Fibroblast of lung (primary cell): ENCODE measurements at regions not wholly inside any gene's neighbourhood (a gene's known extent, or its start where the extent isn't known, plus 50 kb on each side); places are given as distances from the start of the nearest gene placed in this dataset.
"Not testable (repeated sequence)": the region's sequence is repeated elsewhere in the genome, so short reads cannot be mapped to it uniquely, and the experiment has no call there.

Experiments used
- EZH2 ChIP-seq: IDR thresholded peaks from 2 replicates; pipeline ENCODE4 v1.5.1; 2012; ENCODE audit warnings: low read length, control low read depth, mild to moderate bottlenecking; ENCODE audit errors: missing control alignments
- TF ChIP-seq, protein P1 (sequence below), 2 donors: IDR thresholded peaks in 1 of 2; conservative IDR thresholded peaks in 1 of 2; 1 replicate in 1 of 2; 2 replicates in 1 of 2; pipeline ENCODE4 v1.5.1; 2011 to 2012; ENCODE audit warnings: low read length in 2 of 2, control low read depth in 1 of 2, inconsistent platforms in 1 of 2, low read depth in 1 of 2, mild to moderate bottlenecking in 1 of 2

DNA sequence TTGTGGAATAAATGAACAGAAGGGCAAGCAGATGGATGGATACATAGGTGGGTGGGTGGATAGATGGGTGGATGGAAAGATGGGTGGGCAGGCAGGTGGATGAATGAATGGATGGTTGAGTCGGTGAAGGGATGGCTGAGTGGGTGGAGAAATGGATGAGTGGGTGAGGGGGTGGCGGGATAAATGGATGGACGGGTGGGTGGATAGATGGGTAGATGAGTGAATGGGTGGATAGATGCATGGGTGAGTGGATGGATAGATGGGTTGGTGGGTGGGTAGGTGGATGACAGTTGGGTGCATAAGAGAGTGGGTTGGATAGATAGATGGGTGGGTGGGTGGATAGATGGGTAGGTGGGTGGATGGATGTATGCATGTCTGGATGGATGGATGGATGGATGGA, 76.0 kb downstream of the ART5 start:
- not testable (repeated sequence) for TF ChIP-seq EZH2
- TF ChIP-seq, protein P1, sequence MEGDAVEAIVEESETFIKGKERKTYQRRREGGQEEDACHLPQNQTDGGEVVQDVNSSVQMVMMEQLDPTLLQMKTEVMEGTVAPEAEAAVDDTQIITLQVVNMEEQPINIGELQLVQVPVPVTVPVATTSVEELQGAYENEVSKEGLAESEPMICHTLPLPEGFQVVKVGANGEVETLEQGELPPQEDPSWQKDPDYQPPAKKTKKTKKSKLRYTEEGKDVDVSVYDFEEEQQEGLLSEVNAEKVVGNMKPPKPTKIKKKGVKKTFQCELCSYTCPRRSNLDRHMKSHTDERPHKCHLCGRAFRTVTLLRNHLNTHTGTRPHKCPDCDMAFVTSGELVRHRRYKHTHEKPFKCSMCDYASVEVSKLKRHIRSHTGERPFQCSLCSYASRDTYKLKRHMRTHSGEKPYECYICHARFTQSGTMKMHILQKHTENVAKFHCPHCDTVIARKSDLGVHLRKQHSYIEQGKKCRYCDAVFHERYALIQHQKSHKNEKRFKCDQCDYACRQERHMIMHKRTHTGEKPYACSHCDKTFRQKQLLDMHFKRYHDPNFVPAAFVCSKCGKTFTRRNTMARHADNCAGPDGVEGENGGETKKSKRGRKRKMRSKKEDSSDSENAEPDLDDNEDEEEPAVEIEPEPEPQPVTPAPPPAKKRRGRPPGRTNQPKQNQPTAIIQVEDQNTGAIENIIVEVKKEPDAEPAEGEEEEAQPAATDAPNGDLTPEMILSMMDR (conservative IDR thresholded peaks at IDR 0.05 in 1 of 2, IDR thresholded peaks at IDR 0.05 in 1 of 2; ENCODE audit: low read depth in 1 of 2, low read length in 2 of 2), result not testable (repeated sequence)
